GM18868 (cell line): ENCODE measurements at regions not wholly inside any gene's neighbourhood (a gene's known extent, or its start where the extent isn't known, plus 50 kb on each side); places are given as distances from the start of the nearest gene placed in this dataset.

ENCODE experiments used
- ATAC-seq: cut with Tn5 transposase; IDR thresholded peaks from one replicate; pipeline ENCODE4 v1.9.1; 2021; ENCODE audit warnings: mild to moderate bottlenecking, moderate library complexity; ENCODE audit not compliant: unreplicated experiment

DNA sequence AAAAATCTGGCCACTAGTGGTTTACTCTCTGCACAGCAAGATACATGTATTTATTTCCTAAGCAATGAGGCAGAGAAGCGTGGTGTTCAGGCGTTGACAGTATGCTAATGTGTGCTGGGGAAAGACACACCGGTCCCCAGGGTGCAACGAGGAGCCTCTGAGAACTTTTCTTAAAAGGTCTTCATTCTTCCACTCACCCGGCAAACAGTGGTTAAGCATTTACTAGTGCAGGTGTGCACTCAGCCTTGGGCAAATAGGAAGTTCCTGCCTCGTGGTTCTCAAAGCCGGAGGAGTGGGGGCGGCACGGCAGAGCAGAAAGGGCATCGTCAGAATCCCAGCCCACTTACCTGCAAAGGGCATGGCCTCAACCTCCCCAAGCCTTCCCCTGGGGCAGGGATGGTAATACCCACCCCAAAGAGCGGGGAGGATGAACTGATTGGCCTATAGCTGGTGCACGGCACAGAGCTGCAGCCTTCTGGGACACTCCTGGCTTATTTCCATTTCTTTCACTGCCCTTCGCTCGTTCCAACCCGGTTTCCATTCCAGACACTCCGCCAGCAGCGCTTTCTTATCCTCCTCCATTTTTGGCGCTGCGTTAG is 184.3 kb upstream of the CTBP2 start:
- no peak for ATAC-seq

DNA sequence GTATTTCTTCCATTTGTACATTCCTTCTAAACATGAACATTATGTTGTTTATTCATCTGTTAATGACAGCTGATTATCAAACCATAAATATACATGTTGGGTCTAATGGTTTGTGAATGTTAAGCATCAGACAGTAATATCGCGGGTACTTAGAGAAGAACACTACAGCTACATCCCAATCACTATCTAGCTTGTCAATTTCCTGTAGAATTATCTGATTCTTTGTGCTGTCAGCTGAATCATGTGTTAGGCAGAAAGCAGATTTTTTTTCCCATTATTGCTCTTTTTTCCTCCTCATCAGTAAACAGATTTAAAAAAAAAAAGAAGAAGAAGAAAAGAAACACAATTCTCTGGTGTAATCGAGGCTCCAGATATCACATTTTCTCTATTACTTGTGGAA is 183.6 kb upstream of the CTBP2 start:
- ATAC-seq = no peak

DNA sequence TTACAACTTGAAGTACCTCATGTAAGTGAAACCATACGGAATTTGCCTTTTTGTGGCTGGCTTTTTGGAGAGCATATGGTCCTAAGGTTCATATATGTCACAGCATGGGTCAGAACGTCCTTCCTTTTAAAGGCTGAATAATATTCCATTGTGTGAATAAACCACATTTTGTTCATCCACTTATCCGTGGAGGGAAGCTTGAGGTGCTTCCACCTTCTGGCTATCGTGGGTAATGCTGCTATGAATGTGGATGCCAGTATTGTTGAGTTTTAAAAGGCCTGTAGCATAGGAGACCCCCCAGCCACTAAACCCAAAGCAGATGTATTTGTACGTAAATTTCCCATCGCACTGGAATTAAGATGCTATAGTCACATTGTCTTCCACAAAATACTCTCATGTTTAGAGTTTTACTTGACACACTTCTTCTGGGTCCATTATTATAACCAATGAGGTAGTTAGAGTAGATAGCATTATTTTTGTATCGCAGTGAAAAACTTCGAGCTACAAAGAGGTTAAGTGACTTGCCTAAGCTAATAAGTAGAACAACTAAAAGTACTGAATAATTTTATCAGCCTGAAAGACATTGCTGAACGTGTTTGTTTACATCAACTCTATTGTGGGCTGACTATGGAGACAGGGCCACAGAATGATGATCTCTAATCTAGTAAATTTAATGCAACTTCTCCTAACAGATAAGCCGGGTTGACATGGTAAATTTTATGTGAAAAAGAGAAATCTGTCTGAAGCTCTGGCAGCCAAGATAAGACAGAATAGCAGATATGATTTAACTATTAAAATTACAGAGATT is 183.0 kb upstream of the CTBP2 start:
- no peak for ATAC-seq

DNA sequence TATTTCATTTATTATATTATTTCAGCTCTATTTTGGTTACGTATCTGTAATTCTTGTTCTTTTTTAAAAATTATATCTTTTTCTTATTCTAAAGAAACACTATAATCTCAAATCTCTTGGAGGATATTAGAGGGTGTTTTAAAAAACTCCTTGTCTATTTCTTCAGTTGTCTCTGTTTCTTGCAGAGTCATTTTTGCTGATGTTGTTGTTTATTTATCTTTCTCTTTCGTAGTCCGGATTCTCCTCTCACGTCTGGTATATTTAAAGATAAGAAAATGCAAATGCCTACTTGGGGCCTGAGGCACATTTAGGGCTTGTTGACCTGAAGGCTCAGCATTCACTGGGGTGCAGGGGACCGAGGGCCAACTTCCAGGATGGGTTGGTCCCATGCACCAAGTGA is 181.2 kb upstream of the CTBP2 start:
- no peak for ATAC-seq

DNA sequence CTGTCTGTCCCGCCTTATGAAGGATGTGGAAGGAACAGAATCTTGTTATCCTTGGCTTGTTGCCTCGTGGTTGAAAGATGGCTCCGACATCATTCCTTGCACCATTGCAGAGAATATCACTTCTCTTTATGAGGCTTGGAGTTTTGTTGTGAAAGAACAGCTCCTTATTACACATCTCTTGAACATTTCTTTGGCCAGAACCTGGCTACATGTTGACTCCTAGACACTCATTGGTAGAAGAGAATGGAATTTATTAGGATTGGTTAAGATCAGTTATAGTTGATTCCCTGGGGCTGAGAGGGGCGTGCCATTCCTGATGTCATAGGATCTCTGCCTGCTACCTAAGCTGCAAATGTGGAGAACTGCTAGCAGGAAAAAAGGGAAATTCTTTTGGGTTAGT is 180.5 kb upstream of the CTBP2 start:
- no peak for ATAC-seq

DNA sequence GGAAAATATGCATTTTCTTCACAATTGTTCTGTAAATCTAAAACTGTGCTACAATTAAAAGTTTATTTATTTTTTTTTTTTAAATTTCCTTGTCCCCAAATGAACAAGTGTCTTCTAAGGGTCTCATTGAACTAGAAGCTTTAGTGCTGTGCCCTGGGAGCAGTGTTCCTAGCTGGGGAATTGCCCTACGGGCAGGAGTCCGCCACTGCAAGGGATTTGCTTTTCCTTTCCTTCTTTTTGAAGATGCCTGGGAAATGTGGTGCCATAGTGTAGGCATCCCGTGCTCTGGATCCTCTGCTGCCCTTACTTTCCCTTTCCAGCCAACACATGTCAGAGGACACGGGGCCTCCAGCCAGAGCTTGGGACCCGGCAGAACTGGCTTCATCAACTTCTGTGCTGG is 177.1 kb upstream of the CTBP2 start:
- no peak for ATAC-seq

DNA sequence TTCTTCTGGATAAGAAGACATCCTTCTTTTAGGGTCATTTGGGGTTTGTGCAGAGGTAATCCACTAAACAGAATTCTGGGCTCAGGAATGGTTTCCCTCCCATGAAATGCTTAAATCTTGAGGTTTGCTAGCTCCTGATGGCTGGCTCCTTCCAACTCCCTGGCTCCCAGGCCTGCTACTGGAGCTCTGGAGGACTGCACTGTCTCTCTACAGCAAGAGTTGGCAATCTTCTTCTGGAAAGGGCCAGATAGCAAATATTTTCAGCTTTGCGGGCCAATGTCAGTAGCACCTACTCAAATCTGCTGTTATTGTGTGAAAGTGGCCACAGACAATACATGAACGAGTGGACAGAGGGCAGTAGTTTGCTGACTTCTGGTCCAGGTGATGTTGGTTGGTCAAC is 174.2 kb upstream of the CTBP2 start:
- ATAC-seq = no peak

DNA sequence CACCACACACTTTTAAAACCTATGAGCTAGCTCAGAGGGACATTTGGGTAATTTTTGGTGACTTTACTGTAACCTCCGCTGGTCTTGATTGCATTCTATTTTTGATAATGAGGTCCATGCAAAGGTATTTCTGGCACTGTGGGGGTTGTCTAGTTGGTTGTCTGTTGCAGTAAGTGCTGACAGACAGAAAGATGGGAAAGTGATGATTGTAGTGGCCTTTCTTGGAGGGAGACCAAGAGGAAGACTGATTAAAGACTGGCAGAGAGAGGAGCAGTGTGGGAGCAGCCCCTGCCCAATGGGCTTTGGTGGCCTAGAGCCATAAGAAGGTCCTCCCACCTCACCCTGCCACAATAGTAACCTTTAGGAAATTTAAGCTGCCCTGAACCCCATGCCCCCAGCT is 173.4 kb upstream of the CTBP2 start:
- no peak for ATAC-seq

DNA sequence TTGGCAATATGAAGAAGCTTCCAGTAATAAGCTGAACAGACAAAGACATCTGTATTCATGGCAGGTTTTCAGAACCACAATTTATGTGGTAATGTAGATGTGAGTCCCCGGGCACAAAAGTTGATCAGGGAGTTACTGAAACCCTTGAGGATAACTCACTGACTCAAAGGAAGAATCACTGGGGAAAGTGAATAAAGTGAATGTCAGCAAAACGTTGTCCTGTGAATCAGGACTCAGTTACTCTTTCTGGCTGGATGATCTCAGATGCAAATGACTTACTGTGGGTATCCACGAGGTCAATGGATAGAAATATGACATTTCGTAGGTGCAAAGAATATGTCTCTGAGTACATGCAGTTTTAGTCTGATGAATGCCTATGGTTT is 172.8 kb upstream of the CTBP2 start:
- no peak for ATAC-seq

DNA sequence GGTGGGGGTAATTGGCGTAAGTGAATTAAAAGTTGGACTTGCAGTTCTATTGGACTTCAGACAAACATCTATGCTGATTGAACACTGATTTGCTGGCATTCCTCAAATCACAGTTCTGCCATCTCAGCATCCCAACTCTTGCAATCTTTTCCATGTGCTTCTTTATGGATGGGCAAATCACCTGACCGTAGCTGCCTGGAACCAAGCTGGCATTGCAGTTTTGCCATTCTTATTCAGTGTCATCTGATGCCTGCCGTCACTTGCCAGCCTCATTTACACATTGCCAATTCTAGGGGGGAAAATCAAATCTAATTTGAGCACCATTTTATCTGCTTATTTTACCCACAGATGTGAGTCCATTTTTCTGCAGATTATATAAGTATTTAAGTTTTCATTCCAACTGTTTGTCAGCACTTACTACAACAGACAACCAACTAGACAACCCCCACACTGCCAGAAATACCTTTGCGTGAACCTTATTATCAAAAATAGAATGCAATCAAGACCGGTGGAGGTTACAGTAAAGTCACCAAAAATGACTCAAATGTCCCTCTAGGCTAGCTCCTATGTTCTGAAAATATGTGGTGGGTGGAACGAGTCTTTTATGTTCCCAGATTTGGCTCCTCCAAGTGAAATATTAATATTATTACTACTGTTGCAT is 172.3 kb upstream of the CTBP2 start:
- no peak for ATAC-seq

DNA sequence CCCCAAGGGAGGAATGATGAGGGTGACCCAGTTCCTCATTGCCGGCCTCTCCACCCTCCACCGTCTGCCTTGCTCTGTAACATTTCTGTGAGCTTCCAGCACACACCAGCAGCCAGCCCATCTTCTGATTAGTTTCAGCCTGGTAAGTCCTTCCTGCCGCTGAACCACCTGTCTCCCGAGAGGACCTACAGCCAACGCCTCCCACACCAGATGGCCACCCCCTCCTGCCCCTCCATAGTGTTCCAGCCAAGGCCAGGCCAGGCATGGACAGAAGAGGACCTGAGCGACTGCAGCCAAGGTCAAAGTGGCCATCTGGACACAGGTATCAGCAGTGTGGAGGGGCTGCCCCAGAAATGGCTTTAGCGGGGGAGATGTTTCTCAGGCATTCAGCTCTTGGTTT is 170.7 kb upstream of the CTBP2 start:
- ATAC-seq = no peak

DNA sequence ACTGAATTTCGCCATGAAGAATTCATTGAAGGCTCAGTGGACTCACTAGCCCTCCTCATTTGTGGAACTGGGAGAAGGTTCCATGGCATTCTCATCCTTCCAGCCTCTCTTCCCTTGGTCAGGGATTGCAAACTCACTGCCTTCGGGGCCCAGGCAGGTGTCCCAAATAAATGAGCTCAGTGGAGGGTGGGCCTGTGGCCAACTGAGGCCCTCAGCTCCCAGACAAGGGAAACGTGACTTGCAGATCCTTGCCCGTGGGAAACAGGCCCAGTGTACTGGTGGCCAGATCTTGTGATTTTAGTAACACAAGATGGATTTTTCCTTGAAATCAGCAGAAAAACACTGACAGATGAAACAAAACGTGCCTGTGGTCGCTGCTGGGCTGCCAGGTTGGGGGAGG is 168.7 kb upstream of the CTBP2 start:
- no peak for ATAC-seq

DNA sequence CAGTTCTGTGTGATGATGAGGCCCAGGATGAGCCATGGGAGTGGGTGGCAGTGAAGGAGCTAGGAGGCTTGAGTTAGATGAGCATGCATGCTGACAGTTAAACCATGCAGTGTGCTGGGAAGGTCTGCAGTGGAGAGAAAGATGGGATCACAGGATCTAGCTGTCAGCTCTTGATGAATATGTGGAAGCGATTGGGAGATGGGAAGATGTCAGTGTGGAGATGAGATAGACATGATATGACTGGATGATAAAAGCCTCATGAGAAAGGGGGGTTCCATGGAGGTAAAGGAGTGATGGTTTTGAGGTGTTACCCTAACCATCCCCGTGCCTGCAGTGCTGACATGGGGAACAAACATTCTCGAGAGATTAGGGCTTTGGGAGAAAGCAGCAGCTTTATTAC is 165.0 kb upstream of the CTBP2 start:
- no peak for ATAC-seq

DNA sequence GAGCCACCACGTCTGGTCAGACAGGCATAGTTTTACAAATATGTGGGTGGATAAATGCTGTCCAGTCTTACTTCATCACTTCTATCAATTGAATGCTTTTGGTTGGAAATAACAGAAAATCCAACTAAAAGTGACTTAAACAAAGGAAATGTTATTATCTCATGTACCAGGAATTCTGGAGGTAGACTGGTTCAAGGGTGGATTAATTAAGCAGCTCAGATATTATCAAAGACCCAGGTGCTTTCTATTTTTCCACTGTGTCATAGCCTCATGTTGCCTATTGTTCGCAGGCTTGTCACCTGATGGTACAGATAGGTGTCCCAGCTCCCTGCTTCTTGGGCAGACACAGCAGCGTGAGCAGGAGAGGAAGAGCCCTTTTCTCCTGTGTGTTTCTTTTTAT is 156.1 kb upstream of the CTBP2 start:
- ATAC-seq = no peak

DNA sequence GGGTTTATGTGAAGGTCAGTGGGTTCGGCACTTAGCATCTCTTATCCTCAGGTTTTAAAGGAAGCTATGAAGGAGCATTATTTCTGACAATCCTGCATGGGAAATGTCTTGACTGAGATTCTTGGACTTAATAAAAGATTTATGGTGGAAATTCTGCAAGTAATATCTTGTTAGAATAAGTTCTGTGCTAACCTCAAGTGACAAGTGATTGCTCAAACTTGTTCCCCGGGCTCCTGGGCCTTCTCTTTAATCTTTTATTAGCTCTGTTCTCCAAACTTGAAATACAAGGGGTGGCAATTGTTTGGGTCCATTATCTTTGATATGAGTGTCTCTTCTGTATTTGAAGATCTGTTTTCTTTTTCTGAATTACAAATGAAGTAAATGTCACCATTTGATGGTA is 140.6 kb upstream of the CTBP2 start:
- no peak for ATAC-seq

DNA sequence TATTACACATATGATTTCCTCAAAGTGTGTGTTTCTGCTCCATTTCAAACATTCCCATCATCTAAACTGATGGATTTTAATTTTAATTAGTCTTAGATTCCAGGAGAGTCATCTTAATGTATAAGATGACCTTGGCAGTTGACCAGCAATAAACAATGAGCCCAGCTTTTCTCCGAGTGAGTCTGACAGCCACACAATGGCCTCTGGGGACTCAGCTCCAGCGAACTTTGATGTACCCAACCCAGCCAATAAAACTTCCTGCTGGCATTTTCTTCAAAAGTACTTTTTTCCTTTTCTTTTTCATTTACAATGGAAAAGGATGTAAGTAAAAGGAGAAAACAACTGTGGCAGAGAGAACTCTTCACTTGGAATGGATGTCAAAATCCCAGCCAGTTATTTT is 139.1 kb upstream of the CTBP2 start:
- ATAC-seq = no peak

DNA sequence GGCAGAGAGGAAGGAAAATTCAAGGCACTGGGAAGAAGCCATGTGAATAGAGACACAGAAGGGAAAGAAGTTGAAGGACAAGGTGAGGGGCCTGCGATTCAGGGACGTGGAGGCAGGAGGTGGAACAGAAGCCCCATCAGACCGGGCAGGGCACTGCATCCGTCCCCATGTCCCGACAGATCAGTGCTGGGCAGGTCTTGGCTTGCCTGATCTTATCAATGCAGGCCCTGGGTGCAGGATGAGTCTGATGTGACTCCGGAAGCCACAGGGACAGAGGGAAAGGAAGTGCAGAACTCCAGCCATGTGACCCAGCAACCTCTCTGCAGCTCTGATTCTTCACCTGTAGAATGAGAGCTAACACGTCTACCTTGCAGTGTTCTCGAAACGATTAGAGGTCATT is 136.2 kb upstream of the CTBP2 start:
- no peak for ATAC-seq

DNA sequence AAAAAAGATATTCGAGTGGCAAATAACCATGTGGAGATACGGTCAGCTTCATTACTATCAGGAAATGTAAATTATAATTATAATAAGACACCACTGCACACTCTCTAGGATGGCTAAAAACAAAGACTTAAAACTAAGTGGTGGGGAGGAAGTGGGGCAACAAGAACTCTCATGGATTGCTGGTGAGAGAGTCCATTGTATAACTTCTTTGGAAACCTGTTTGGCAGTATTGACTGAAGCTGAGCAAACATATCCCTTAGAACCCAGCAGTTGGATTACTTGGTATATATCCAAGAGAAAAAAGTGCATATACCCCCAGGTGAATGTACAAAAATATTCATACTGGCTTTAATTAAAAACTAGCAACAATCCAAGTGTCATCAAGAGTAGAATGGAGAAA is 133.7 kb upstream of the CTBP2 start:
- ATAC-seq = no peak

DNA sequence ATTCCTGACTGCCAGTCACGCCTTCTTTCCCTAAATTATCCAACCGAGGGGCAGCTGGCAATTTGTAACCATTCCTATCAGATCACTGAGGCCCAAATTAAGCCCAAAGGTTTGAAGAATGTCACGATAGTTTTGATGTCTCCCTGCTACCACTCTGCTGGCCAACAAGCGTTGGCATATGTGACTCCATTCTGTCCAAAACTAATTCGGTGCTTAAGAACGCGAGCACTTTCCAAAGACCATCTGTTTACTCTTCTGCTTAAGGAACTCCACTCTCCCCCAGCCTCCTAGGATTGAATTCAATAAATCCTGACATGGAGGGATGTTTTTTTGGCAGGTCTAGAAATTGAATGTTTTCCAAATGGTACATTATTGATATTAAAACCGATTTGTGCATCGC is 131.5 kb upstream of the CTBP2 start:
- ATAC-seq = no peak

DNA sequence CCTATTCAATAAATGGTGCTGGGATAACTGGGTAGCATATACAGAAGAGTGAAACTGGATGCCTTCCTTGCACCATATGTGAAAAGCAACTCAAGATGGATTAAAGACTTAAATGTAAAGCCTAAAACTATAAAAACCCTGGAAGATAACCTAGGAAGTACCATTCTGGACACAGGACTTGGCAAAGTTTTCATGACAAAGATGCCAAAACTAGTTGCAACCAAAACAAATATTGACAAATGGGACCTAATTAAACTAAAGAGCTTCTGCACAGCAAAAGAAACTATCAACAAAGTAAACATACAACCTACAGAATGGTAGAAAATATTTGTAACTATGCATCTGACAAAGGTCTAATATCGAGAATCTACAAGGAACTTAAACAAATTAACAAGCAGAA is 129.1 kb upstream of the CTBP2 start:
- no peak for ATAC-seq

DNA sequence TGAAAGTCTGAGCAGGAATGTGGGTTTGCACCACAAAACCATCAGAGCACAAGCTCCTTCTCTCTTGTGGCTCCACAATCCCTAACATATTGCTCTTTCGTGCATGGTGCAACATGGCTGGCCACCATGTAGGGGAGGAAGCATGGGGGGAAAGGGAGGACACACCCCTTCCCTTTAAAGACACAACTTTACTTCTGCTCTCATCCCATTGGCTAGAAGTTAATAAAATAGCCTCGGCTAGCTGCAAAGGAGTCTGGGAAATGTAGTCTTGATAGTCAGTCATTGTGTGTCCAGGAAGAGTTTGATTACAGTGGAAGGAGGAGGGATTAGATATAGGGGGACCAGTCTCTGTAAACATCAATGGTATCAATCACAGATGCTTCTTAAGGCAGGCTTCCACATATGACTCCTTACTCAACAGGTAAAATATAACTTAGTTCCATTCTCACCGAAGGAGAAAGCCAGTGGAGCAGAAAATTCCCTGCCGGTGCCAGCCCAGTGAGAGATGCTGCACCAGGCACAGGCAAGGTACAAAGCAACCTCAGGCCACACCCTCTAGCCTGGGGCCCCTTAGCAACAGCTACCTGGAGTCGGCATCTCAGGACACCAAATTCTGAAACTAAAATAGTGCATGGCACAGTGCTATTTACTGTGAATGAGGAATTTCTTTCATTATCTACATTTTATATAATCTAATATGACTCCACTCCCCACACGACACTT is 124.7 kb upstream of the CTBP2 start:
- ATAC-seq = no peak
